Prostate gland (tissue), 2 donors: ENCODE measurements at regions not wholly inside any gene's neighbourhood (a gene's known extent, or its start where the extent isn't known, plus 50 kb on each side); places are given as distances from the start of the nearest gene placed in this dataset.

Experiments used
- CTCF ChIP-seq, 4 experiments: fragments of 200-600 bp in 2 of 4; fragments of 450-650 bp in 2 of 4; sonication (generic) in 2 of 4; IDR thresholded peaks; 1 replicate in 3 of 4; 2 replicates in 1 of 4; pipeline ENCODE4 v1.5.1; 2016 to 2019; ENCODE audit warnings: antibody characterized with exemption in 4 of 4, mild to moderate bottlenecking in 2 of 4, moderate library complexity in 2 of 4
- POLR2A ChIP-seq: fragments of 450-650 bp; IDR thresholded peaks from one replicate; pipeline ENCODE4 v1.6.1; 2016; ENCODE audit warnings: antibody characterized with exemption, mild to moderate bottlenecking
- POLR2AphosphoS5 ChIP-seq: sonication (generic); formaldehyde crosslinking; IDR thresholded peaks from one replicate; pipeline ENCODE4 v1.6.1; 2017; ENCODE audit warnings: antibody characterized with exemption

- TF ChIP-seq POLR2A, result no peak
- TF ChIP-seq CTCF (IDR thresholded peaks at IDR 0.05), result no peak
- no peak for TF ChIP-seq POLR2AphosphoS5
Measured at GRCh38 chr3:17848102-17848501, 105.7 kb upstream of the TBC1D5 start.
